ENCODE measurements at regions not wholly inside any gene's neighbourhood (a gene's known extent, or its start where the extent isn't known, plus 50 kb on each side); places are given as distances from the start of the nearest gene placed in this dataset.

GRCh38 chr4:184949020-184949419, 69.3 kb upstream of the HELT start:
- no peak for TF ChIP-seq CTCF (IDR thresholded peaks at IDR 0.05)
- no peak for TF ChIP-seq POLR2A (IDR thresholded peaks at IDR 0.05)
